SJCRH30 (cell line): ENCODE measurements at regions not wholly inside any gene's neighbourhood (a gene's known extent, or its start where the extent isn't known, plus 50 kb on each side); places are given as distances from the start of the nearest gene placed in this dataset.
"Not testable (repeated sequence)": the region's sequence is repeated elsewhere in the genome, so short reads cannot be mapped to it uniquely, and the experiment has no call there.

Source experiments
- DNase-seq, 2 experiments: peaks; one replicate each; pipeline ENCODE4 v3.0.0-alpha.2; 2015 to 2020
- H3K27ac ChIP-seq: fragments of 250-450 bp; sonication (Bioruptor Pico); 2 replicates; pipeline ENCODE4 v1.5.1; 2020; ENCODE audit warnings: mild to moderate bottlenecking, moderate library complexity
- H3K27me3 ChIP-seq: fragments of 250-450 bp; sonication (Bioruptor Pico); 2 replicates; pipeline ENCODE4 v1.5.1; 2020; ENCODE audit warnings: mild to moderate bottlenecking, moderate library complexity
- H3K36me3 ChIP-seq: fragments of 250-450 bp; sonication (Bioruptor Pico); 2 replicates; pipeline ENCODE4 v1.5.1; 2020; ENCODE audit warnings: mild to moderate bottlenecking, moderate library complexity
- H3K4me1 ChIP-seq: fragments of 250-450 bp; sonication (Bioruptor Pico); 2 replicates; pipeline ENCODE4 v1.5.1; 2020; ENCODE audit warnings: mild to moderate bottlenecking, moderate library complexity
- H3K4me3 ChIP-seq: fragments of 250-450 bp; sonication (Bioruptor Pico); 2 replicates; pipeline ENCODE4 v1.5.1; 2020; ENCODE audit warnings: mild to moderate bottlenecking, moderate library complexity
- H3K9me3 ChIP-seq: fragments of 250-450 bp; sonication (Bioruptor Pico); replicated peaks from 2 replicates; pipeline ENCODE4 v1.5.1; 2020; ENCODE audit warnings: mild to moderate bottlenecking, moderate library complexity

DNA sequence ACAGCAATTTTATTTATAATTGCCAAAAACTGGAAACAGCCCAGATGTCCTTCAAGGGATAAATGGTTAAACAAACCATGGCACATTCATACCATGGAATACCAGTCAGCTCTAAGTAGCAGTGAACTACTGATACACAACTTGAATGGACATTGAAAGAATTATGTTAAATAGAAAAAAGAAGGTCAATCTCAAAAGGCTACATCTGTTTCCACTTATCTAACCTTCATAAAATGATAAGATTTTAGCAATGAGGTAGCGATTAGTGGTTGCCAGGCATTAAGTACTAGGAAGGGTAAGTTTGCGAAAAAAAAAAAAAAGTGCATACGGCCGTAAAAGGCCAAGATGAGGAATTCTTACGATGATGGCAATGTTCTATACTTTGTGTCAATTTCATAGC lies 738.7 kb upstream of the ANO3 start:
- Histone ChIP-seq H3K36me3 (no peaks in the 10 kb centered on the region), H3K9me3 (no peaks in the 10 kb centered on the region), H3K4me3 (no peak overlapping the region)

DNA sequence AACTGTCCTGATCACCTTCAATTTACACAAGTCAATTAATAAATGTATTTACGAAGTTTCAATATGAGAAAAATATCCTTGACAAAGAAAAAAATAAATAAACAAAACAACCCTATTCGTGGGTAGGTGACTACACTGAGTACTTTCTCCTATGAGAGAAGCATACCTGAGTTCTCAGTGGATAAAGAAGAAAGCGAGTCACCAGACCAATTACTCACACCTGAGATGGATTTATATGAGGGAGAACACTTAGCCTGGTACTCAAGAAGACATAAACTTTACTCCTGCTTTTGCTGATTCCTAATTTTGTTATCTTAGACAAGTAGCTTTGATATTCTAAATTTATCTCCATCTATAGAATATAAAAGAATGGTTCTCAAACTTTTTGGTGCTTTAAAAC lies 735.2 kb upstream of the ANO3 start:
- no peak for DNase-seq
- Histone ChIP-seq H3K9me3 (no peaks in the 10 kb centered on the region), H3K27ac (no peak overlapping the region), H3K27me3 (no peaks in the 10 kb centered on the region), H3K4me1 (no peaks in the 10 kb centered on the region), H3K4me3 (no peak overlapping the region), H3K36me3 (no peaks in the 10 kb centered on the region)

More for the DNA sequence above, 738.7 kb upstream of the ANO3 start:
- Histone ChIP-seq H3K27ac (no peak overlapping the region), H3K27me3 (no peaks in the 10 kb centered on the region), H3K4me1 (no peaks in the 10 kb centered on the region)
- DNase-seq, result no peak

DNA sequence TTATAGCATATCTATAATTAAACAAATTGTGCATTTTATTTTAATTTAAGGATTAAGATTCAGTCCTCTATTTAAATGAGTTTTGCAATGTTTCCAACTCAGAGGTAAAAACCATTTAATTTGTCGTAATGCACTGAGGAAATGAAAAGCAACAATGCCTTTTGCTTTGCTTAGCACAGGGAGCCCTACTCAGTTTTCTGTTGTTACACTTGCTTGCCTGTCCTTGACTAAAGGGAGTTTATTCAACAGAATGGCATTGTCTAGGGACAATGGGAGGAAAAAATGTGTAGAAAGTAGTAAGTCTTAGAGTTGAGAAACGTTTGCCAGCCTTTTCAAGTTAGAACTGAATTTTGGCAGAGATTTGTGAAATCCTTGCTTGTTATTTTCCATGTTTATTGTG lies 734.2 kb upstream of the ANO3 start:
- Histone ChIP-seq H3K27ac (no peak overlapping the region), H3K9me3 (no peaks in the 10 kb centered on the region), H3K4me3 (no peak overlapping the region), H3K27me3 (no peaks in the 10 kb centered on the region), H3K4me1 (no peaks in the 10 kb centered on the region), H3K36me3 (no peaks in the 10 kb centered on the region)
- no peak for DNase-seq

DNA sequence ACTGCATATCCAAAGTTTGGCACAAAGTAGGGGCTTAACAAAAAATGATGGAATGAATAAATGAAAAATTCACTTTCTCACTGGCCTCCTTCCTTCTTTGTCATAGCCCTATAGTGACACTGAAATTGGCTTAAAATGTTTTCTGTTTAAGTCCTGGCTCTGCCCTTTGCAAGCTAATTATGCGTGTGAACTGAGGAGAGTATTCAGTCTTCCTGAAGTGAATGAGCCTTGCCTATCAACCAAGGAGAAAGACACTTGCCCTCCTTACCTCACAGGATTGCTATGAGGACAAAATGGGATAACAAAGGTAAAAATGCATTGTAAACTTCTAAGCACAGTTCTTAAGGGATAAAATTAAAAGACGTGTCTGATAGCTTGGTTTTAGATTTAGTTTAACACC lies 729.8 kb upstream of the ANO3 start:
- H3K27me3 ChIP-seq, result no peaks in the 10 kb centered on the region
- no peak overlapping the region for H3K4me3 ChIP-seq
- H3K4me1 ChIP-seq, result no peaks in the 10 kb centered on the region
- no peak overlapping the region for H3K27ac ChIP-seq
- no peaks in the 10 kb centered on the region for H3K36me3 ChIP-seq
- DNase-seq, result no peak
- H3K9me3 ChIP-seq, result no peaks in the 10 kb centered on the region

DNA sequence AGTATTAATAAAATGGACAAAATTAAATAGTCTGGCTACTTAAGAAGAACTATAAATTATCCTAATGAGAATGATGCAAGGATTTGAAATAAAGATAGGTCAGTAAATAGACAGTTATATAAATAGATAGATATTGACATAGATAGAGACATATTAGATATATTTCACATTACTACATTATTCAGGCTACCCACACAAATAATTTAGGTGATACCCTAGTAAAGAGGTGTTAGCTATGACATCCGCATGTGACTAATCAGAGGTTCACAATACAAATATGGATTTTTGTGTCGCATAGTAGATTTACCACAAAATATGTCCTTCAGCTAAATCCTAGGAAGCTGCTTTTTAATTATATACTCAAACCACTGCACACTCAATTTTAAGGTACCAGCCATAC lies 729.0 kb upstream of the ANO3 start:
- Histone ChIP-seq H3K9me3 (no peaks in the 10 kb centered on the region), H3K27me3 (no peaks in the 10 kb centered on the region), H3K27ac (no peak overlapping the region), H3K4me1 (no peaks in the 10 kb centered on the region), H3K36me3 (no peaks in the 10 kb centered on the region), H3K4me3 (no peak overlapping the region)
- DNase-seq, result no peak

DNA sequence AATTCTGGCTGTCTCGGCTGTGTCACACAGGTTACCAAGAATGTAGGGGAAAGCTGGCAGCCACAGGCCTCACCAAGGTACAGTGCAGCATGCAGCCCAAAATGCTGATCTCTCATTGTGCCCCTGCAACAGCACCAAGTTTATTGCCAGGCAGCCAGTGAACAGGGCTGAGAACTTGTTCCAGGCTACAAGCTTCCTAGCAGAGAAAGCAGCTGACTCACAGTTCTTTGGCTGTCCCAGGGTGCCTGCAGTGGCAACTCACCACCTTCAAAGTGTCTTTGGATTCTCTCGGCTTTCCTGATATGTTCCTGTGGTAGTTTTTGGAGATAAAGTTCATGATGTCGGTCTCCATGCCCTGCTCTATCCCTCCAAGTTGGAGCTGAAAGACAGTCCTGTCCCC lies 719.1 kb upstream of the ANO3 start:
- H3K4me3 ChIP-seq, result no peak overlapping the region
- H3K27me3 ChIP-seq, result no peaks in the 10 kb centered on the region
- no peak for DNase-seq

DNA sequence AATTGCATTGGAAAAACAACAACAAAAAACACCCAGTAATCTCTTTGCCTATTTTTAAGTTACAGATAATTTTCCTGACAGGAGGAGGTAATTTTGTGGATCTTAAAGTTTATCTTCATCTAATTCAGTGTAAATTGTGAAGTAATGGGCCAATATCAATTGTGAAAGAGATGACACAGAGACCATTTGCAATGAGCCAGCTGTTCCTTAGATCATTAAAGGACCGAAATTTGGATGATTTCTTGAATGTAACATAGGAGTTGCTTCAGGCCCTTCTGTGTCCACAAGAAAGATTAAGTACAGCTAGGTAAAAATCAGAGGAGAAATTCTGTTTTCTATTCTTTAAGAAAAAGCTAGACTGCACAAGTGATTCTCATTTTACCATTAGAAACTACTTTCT lies 718.5 kb upstream of the ANO3 start:
- H3K4me1 ChIP-seq, result peaks cover 23% of the 10 kb centered on the region
- DNase-seq, result no peak
- H3K27ac ChIP-seq, result no peak overlapping the region
- no peaks in the 10 kb centered on the region for H3K36me3 ChIP-seq
- no peak overlapping the region for H3K4me3 ChIP-seq
- H3K9me3 ChIP-seq, result no peaks in the 10 kb centered on the region
- H3K27me3 ChIP-seq, result no peaks in the 10 kb centered on the region

More for the DNA sequence above, 719.1 kb upstream of the ANO3 start:
- no peaks in the 10 kb centered on the region for H3K36me3 ChIP-seq
- H3K9me3 ChIP-seq, result no peaks in the 10 kb centered on the region
- peaks cover 23% of the 10 kb centered on the region for H3K4me1 ChIP-seq
- no peak overlapping the region for H3K27ac ChIP-seq

DNA sequence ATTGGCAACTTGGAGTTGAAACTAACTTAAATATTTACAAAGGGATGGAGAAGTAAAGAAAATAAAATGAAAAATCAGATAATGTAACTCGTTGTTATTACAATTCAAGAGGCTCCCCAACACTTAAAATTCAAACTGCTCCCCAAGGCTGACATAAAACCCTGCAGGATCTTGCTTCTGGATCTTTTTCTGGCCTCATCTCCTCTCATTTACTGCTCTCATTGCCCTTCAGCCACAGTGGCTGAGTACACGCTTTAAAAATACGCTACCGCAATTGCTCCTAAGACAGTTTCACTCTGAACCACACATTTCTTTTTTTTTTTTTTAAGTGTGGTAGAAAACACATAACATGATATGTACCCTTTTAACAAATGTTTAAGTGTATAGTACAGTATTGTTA lies 718.1 kb upstream of the ANO3 start:
- H3K27me3 ChIP-seq, result no peaks in the 10 kb centered on the region
- no peaks in the 10 kb centered on the region for H3K36me3 ChIP-seq
- no peak for DNase-seq
- H3K27ac ChIP-seq, result no peak overlapping the region
- no peaks in the 10 kb centered on the region for H3K9me3 ChIP-seq
- no peak overlapping the region for H3K4me3 ChIP-seq
- peaks cover 23% of the 10 kb centered on the region for H3K4me1 ChIP-seq

DNA sequence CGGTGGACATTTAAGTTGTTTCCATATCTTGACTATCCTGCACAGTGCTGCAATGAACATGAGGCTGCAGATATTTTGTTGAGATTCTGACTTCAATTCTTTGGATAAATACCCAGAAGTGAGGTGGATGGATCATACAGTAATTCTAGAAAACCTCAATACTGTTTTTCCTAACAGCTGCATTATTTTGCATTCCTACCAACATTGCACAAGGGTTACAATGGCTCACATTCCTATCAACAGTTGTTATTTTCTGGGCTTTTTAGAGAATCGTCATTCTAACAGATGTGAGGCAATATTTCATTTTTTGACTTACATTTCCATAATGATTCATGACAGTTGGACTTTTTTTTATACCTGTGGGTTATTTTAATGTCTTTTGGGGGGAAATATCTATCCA lies 716.9 kb upstream of the ANO3 start:
- DNase-seq, result peak in 1 of 2 experiments; percentile 57
- no peaks in the 10 kb centered on the region for H3K27me3 ChIP-seq

DNA sequence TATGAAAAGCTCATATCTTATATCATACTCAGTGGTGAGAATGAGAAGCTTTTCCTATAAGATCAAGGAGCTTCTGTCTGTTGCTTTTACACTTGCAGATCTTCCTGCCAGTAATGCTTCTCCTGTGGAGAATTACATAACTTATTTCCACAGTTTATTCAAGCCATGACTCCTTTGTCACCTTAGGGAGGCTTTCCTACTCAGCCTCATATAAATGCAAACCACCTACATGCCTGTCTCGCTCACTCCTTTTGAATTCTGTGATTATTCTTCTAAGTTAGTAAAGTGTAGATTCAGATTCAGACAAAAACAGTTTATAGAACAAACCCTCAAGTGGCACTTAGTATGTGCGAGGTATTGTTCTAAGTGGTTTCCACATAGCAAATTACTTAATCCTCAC lies 716.1 kb upstream of the ANO3 start:
- Histone ChIP-seq H3K9me3 (no peaks in the 10 kb centered on the region), H3K27me3 (no peaks in the 10 kb centered on the region), H3K4me1 (peaks cover 23% of the 10 kb centered on the region), H3K36me3 (no peaks in the 10 kb centered on the region), H3K27ac (peak overlapping the region; percentile 38), H3K4me3 (no peak overlapping the region)
- DNase-seq, result no peak

More for the DNA sequence above, 716.9 kb upstream of the ANO3 start:
- Histone ChIP-seq H3K9me3 (no peaks in the 10 kb centered on the region), H3K36me3 (no peaks in the 10 kb centered on the region), H3K4me1 (peaks cover 23% of the 10 kb centered on the region), H3K4me3 (no peak overlapping the region), H3K27ac (peak overlapping the region; percentile 38)

DNA sequence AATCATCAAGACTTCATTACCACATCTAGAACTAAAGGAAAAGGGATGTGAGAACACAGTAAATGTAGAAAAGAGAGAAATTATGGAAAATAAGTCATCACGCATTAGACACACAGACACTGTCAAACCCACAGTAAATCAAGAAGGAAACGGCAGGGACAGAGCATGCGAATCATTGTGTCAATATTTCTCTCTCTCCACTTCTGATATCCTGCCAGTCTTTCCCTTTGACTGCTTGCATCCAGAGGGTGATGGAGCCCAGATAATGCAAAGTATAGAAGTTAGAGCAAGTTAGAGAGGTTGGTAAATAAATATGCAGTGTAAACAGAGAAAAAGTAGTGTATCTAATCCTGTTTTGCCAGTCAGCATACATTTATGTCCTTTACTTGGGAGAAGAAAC lies 706.8 kb upstream of the ANO3 start:
- H3K27ac ChIP-seq, result no peak overlapping the region
- H3K36me3 ChIP-seq, result no peaks in the 10 kb centered on the region
- H3K4me3 ChIP-seq, result no peak overlapping the region
- H3K9me3 ChIP-seq, result no peaks in the 10 kb centered on the region
- H3K27me3 ChIP-seq, result no peaks in the 10 kb centered on the region
- no peaks in the 10 kb centered on the region for H3K4me1 ChIP-seq
- DNase-seq, result no peak

DNA sequence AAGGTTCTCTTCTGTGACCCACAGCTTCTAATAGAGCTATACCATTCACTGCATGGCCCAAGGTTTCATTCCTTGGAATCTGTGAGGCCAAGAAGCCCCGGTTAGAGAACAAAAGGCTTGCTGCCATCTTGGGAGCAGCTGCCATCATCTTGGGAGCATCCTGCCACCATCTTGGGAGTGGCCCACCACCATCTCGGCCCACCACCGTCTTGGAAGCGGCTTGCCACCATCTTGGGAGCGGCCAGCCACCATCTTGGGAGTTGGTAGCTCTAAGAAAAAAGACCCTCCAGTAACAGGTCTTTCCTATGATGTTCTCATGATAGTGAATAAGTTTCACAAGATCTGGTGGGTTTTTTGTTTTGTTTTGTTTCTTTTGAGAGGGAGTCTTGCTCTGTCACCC lies 703.9 kb upstream of the ANO3 start:
- H3K4me3 ChIP-seq, result no peak overlapping the region
- DNase-seq, result no peak
- H3K4me1 ChIP-seq, result no peaks in the 10 kb centered on the region
- H3K9me3 ChIP-seq, result no peaks in the 10 kb centered on the region
- H3K36me3 ChIP-seq, result no peaks in the 10 kb centered on the region
- no peaks in the 10 kb centered on the region for H3K27me3 ChIP-seq
- no peak overlapping the region for H3K27ac ChIP-seq

DNA sequence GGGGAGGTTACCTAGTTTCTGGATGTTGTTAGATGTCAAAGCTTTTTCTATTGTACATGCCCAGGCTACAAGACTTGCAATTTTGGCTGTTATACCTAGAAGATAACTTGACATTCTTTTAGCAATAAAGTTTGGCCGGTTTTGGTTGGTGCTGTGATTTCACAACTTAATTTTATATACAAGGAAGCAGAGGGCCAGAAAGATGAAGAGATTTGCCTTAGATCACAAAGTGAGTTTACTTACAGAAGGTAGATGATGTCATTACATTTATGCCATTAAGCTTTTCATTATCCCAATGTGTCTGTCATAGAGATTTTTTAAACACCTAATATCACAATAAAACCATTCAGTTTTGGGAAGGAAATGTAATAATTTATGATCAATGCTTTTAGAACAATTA lies 698.7 kb upstream of the ANO3 start:
- no peak overlapping the region for H3K4me3 ChIP-seq

DNA sequence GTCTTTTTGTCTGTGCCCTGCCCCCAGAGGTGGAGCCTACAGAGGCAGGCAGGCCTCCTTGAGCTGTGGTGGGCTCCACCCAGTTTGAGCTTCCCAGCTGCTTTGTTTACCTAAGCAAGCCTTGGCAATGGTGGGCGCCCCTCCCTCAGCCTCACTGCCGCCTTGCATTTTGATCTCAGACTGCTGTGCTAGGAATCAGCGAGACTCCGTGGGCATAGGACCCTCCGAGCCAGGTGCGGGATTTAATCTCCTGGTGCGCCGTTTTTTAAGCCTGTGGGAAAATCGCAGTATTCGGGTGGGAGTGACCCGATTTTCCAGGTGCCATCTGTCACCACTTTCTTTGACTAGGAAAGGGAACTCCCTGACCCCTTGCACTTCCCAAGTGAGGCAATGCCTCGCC lies 682.7 kb upstream of the ANO3 start:
- H3K9me3 ChIP-seq, H3K4me1 ChIP-seq, H3K27me3 ChIP-seq, H3K27ac ChIP-seq, H3K4me3 ChIP-seq, DNase-seq, H3K36me3 ChIP-seq: not testable (repeated sequence)

More for the DNA sequence above, 698.7 kb upstream of the ANO3 start:
- Histone ChIP-seq H3K4me1 (no peaks in the 10 kb centered on the region), H3K27ac (no peak overlapping the region), H3K36me3 (no peaks in the 10 kb centered on the region), H3K27me3 (no peaks in the 10 kb centered on the region), H3K9me3 (no peaks in the 10 kb centered on the region)
- no peak for DNase-seq

DNA sequence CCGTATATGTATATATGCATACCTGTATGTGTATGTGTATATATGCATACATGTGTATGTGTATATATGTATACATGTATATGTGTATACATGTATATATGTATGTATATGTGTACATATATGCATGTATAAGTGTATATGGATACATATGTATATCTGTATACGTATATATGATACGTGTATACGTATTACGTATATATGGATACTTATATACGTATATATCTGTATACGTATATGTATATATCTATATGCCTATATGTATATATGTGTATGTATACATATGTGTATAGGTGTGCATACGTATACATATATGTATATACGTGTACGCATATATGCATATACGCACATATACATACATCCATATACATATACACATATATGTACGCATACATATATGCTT lies 681.6 kb upstream of the ANO3 start:
- Histone ChIP-seq H3K36me3 (no peaks in the 10 kb centered on the region), H3K27me3 (no peaks in the 10 kb centered on the region), H3K4me1 (no peaks in the 10 kb centered on the region), H3K9me3 (no peaks in the 10 kb centered on the region), H3K4me3 (no peak overlapping the region), H3K27ac (no peak overlapping the region)
- DNase-seq, result no peak

DNA sequence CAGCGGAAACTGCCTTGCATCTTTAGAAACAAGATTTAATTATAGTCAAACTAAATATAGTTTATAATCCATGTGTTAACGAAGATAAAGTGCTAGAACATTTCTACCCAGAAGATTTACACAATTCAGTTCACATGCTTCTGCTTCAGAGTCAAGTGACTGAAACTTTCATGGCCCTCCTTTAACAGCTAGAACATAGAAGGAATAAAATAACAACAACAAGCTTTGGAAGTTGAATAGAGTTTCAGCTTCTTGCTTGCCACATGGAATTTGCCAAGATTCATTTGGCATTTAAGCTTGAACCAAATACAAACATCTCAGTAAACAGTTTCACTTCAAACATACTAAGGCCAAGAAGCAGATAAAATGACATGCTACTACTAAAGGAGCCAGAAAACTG lies 676.3 kb upstream of the ANO3 start:
- DNase-seq, result no peak
- H3K9me3 ChIP-seq, result no peaks in the 10 kb centered on the region
- no peaks in the 10 kb centered on the region for H3K4me1 ChIP-seq
- H3K27ac ChIP-seq, result no peak overlapping the region
- H3K4me3 ChIP-seq, result no peak overlapping the region
- no peaks in the 10 kb centered on the region for H3K36me3 ChIP-seq
- H3K27me3 ChIP-seq, result 0 out of 2 replicates have a peak, but pooled peaks cover 3% of the 10 kb centered on the region

DNA sequence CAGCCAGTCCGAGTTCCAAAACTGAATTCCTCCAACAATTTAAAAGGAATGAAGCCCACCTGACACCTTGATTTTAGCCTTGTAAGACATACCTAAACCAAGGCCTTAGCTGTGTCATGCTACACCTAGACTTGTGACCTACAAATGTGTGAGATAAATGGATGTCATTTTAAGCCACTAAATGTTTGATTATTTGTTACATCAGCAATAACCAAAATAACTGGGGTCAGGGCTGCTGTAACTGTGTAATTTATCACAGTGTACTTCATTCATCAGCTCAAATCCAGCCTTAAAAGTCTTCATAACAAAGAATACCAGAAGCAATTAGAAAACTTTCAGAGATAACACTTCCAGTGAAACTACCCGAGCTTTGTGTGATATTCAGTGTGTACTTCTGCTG lies 673.0 kb upstream of the ANO3 start:
- Histone ChIP-seq H3K27ac (no peak overlapping the region), H3K4me3 (no peak overlapping the region), H3K27me3 (0 out of 2 replicates have a peak, but pooled peaks cover 3% of the 10 kb centered on the region), H3K9me3 (no peaks in the 10 kb centered on the region), H3K4me1 (no peaks in the 10 kb centered on the region), H3K36me3 (no peaks in the 10 kb centered on the region)
- peak in 1 of 2 experiments; percentile 4 for DNase-seq
